HG03159 (cell line): ENCODE measurements at regions not wholly inside any gene's neighbourhood (a gene's known extent, or its start where the extent isn't known, plus 50 kb on each side); places are given as distances from the start of the nearest gene placed in this dataset.

ENCODE experiments used
- ATAC-seq: cut with Tn5 transposase; IDR thresholded peaks from one replicate; pipeline ENCODE4 v1.9.1; 2021; ENCODE audit warnings: mild to moderate bottlenecking, moderate library complexity; ENCODE audit not compliant: unreplicated experiment

DNA sequence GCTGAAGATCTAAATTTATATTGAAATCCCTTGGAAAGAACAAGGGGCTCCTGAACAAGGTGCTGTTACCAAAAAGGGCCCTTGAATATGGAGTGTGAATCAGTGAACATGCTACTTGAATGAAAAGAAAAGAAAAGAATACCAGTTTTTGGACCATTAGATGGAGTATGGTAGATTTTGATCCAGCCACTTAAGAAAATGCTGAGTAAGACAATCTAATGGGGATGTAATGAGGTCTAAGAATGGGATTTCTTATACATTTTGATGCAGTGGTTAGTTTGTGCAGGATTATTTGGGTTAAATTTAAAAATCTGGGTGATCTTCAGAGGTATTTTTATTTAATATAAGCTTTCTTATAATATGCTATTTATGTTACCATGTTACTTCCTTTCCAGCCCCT is 2003.0 kb upstream of the LRRTM1 start:
- ATAC-seq = no peak

- ATAC-seq = no peak
Measured at GRCh38 chr2:82301506-82301905, 1997.0 kb upstream of the LRRTM1 start.

DNA sequence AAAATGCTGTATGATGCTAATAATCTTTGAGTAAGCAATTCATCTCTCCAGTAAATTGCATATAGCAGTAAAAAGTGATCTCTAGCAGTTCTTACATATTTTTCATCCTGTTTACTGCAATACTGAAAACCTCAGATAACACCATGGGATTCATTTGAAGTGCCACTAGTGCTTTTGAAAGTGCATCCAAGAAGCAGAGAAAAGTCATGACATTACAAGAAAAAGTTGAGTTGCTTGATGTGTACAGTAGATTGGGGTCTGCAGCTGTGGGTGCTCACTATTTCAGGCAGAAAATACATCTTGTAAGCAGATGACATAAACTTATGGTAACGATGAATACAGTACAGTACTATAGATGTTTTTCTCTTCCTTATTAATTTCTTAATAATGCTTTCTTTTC is 1984.9 kb upstream of the LRRTM1 start:
- ATAC-seq = no peak

GRCh38 chr2:82283075-82283474 is 1978.5 kb upstream of the LRRTM1 start:
- ATAC-seq = no peak

- no peak for ATAC-seq
Measured at GRCh38 chr2:82282111-82282882, 1977.7 kb upstream of the LRRTM1 start.

DNA sequence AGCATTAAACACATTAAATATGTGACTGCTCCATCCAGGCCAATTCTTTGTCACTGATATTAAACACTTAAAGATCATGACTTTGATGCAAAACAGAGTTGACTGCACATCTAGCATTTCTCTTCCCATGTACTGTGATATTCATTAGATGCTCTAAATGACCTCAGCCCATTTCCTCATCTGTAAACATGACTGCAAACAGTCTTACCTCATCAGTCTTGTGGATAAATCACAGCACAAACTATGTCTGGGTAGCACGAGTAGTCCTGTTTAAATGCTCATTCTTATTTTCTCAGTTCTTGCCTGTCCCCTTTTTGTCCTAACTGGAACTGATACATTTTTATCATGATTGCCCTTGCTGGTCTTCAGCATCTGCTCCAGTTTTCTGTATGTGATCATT is 1974.8 kb upstream of the LRRTM1 start:
- ATAC-seq = no peak

DNA sequence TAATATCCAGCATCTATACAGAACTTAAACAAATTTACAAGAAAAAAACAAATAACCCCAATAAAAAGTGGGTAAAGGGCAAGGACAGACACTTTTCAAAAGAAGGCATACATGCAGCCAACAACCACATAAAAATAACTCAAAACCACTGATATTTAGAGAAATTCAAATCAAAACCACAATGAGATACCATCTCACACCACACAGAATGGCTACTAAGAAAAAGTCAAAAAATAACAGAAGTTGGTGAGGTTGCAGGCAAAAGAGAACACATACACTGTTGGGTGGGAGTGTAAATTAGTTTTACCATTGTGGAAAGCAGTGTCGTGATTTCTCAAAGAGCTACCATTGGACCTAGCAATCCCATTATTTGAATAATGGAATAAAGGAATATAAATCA is 1973.9 kb upstream of the LRRTM1 start:
- no peak for ATAC-seq

GRCh38 chr2:82275599-82275998 is 1971.0 kb upstream of the LRRTM1 start:
- no peak for ATAC-seq

DNA sequence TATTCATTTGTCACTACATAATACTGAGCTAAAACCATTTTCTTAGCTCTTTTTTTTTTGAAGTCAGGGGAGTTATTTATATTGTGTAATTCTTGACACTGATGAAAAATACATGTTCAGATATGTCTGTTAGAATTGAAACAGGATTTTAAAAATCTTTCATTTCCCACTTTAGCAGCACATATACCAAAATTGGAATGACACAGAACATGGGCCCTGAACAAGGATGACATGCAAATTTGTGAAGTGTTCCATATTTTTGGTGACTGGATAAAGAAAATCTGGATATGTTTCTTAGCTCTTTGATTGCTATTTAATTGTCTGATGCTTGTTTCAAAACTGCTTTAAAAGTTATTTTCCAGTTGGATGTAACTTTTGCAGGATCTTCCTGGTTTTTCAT is 1963.9 kb upstream of the LRRTM1 start:
- no peak for ATAC-seq

GRCh38 chr2:82260521-82260920 is 1956.0 kb upstream of the LRRTM1 start:
- no peak for ATAC-seq

DNA sequence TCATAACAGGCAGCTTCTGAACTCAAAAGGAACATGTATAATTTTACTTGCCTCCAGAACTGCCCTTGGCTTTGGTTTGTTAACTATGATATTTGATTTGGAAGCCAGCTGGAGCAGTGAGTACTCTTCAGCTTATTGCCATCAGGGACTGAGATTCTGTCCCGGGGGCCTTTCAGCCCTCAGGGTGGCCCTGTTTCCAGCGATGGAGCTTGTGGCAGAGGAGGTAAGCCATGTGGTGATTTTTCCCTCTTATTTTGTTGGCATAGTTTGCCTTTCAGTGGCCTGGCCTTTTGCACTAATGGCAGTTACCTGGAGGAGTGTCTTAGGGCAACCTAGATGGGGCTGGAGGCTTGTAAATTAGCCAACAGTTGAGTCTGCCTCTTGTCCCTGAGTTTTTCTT is 1955.0 kb upstream of the LRRTM1 start:
- no peak for ATAC-seq

GRCh38 chr2:82257796-82258555 is 1953.4 kb upstream of the LRRTM1 start:
- no peak for ATAC-seq

DNA sequence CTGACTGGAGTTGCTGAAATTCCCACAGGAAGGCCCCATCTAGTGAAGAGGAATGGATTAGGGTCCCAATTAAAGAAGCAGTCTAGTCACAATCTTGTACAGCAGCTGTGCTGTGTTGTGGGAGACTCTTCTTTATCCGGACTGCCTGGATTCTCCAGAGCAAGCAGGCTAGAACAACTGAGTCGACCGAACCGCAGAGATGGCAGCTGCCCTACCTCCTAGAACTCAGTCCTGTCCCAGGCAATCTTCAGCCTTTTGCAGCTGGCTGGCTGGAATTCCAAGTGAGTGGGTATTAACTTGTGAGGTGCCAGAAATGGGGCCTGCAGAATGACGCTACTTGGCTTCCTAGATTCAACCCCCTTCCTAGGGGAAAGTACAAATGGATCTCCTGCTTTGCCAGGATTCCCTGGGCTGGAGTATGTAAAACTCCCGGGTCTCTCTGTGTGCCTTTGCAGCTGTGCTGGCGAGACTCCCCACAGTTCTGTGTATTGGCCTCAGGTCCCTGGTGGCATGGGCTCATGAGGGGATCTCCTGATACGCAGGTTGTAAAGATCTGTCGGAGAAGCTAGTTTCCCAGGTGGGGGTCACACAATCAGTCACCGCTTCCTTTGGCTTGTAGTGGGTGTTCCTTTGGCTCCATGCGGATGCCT is 1952.6 kb upstream of the LRRTM1 start:
- no peak for ATAC-seq

DNA sequence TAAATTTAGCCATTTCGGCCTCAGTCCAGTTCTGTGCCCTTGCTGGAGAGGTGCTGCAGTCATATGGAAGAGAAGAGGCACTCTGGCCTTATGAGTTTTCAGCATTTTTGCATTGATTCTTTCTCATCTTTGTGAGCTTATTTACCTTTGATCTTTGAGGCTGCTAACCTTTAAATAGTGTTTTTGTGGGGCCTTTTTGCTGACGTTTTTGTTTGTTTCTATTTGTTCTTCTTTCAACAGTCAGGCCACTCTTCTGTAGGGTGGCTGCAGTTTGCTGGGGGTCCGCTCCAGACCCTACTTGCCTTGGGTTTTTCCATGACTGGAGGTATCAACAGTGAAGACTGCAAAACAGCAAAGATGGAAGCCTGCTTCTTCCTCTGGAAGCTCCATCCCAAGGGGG is 1951.7 kb upstream of the LRRTM1 start:
- no peak for ATAC-seq

- no peak for ATAC-seq
Measured at GRCh38 chr2:82254728-82255127, 1950.2 kb upstream of the LRRTM1 start.

GRCh38 chr2:82246220-82246775 is 1941.7 kb upstream of the LRRTM1 start:
- ATAC-seq = no peak

DNA sequence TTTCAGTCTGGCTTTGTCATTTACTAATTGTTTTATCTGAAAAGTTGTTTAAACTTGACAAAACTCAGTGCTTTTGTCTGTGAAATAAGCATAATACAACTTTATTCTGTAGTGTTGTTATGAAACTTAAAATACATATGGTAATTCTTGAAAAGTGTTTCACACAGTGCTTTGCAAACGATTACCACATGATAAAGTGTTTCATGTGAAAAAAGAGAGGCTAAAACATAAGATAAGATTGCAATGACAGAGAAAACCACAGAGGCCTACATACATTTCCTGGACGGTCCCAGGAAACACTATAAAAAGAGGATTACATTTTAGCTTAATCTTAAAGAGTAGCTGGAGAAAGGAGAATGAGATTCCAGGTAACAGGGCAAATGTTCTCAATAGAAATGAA is 1934.6 kb upstream of the LRRTM1 start:
- no peak for ATAC-seq

DNA sequence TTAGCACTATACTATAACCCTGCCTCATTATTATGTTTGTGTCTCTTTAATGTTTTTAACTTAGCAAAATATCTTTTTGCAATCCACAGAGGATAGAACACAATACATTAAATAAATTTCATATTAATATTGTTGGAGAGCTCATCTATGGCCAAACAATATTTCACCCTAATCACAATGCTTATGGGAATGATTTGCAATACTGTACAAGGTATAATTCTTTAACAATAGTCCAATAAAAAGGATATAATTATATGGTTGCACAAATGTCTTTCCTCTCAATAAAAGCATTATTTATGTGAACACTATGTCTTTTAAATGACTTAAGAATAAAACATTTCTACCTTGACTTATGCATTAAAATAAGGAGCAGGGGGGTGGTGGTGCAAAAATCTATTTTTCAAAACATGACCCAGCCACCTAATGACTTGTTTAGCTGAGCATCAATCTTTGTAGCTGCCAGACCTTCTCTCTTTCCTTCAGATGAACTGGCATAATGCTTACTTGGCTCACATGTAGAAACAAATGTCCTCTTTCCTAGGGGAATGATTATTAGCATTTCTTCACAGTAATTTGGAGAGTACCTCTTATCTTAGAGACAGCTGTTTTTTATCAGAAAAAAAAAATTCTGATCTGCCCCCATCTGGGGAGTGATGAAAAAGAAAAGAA is 1933.6 kb upstream of the LRRTM1 start:
- no peak for ATAC-seq

- no peak for ATAC-seq
Measured at GRCh38 chr2:82234283-82234874, 1929.8 kb upstream of the LRRTM1 start.

GRCh38 chr2:82233806-82234205 is 1929.3 kb upstream of the LRRTM1 start:
- ATAC-seq = no peak

DNA sequence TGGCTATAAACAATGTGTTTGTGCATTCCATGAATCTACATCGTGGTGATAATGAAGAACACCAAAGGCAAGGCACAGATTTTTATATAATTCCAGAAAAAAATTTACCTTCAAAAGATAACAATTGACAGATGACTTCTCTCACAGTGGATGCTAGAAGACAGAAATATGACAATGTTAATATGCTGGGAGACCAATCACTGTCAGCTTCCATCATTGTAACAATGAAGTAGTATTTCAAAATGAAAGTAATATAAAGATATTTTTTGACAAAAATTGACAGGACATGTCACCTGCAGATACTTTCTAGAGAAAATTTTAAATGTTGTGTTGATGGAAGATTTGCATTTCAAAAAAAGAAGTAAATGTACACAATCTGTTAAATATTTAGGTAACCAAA is 1925.9 kb upstream of the LRRTM1 start:
- no peak for ATAC-seq
